CD8-positive, alpha-beta memory T cell (primary cell): ENCODE measurements at regions not wholly inside any gene's neighbourhood (a gene's known extent, or its start where the extent isn't known, plus 50 kb on each side); places are given as distances from the start of the nearest gene placed in this dataset.
"Not testable (repeated sequence)": the region's sequence is repeated elsewhere in the genome, so short reads cannot be mapped to it uniquely, and the experiment has no call there.

ENCODE experiments used
- CTCF ChIA-PET: fragments of 350-600 bp; sonication (Branson Sonifier 250); formaldehyde crosslinking; loops from one replicate; lab custom pipeline; 2021; ENCODE audit warnings: antibody characterized with exemption; lab: Charles Lee
- POLR2A ChIA-PET: fragments of 350-600 bp; sonication (Branson Sonifier 250); formaldehyde crosslinking; loops from one replicate; lab custom pipeline; 2021; ENCODE audit warnings: antibody characterized with exemption; lab: Charles Lee
- DNase-seq, 5 donors: peaks; one replicate each; pipeline versions ENCODE4 v3.0.0 to v3.0.0-alpha.2; 2020 to 2022; ENCODE audit warnings: mixed read lengths in 1 of 5
- H3K27ac ChIP-seq: one replicate; pipeline ENCODE4 v1.7.0; 2013; ENCODE audit warnings: low read depth, mild to moderate bottlenecking, low read length, moderate library complexity
- H3K27me3 ChIP-seq: 2 replicates; pipeline ENCODE4 v1.7.0; 2013; ENCODE audit warnings: low read length, mild to moderate bottlenecking; ENCODE audit not compliant: insufficient read depth, poor library complexity, severe bottlenecking
- H3K36me3 ChIP-seq: 2 replicates; pipeline ENCODE4 v1.7.0; 2013; ENCODE audit warnings: mild to moderate bottlenecking, low read length, moderate library complexity; ENCODE audit not compliant: insufficient read depth
- H3K4me1 ChIP-seq: 2 replicates; pipeline ENCODE4 v1.7.0; 2013; ENCODE audit warnings: mild to moderate bottlenecking, low read length, moderate library complexity; ENCODE audit not compliant: insufficient read depth
- H3K4me3 ChIP-seq: 2 replicates; pipeline ENCODE4 v1.7.0; 2013; ENCODE audit warnings: mild to moderate bottlenecking, low read length
- H3K9me3 ChIP-seq: 2 replicates; pipeline ENCODE4 v1.7.0; 2013; ENCODE audit warnings: mild to moderate bottlenecking, low read length
- H3K27ac Mint-ChIP-seq, 8 donors: one replicate each; pipeline ENCODE4 v1.8.0; 2020 to 2021; ENCODE audit warnings: mixed read lengths in 8 of 8, mild to moderate bottlenecking in 6 of 8, inconsistent platforms in 3 of 8, moderate library complexity in 3 of 8
- H3K27me3 Mint-ChIP-seq, 2 donors: one replicate each; pipeline ENCODE4 v1.8.0; 2020 to 2021; ENCODE audit warnings: mixed read lengths in 2 of 2, mild to moderate bottlenecking in 1 of 2, moderate library complexity in 1 of 2
- H3K36me3 Mint-ChIP-seq, 3 donors: one replicate each; pipeline ENCODE4 v1.8.0; 2020 to 2021; ENCODE audit warnings: mixed read lengths in 3 of 3, inconsistent platforms in 1 of 3, mild to moderate bottlenecking in 1 of 3
- H3K4me1 Mint-ChIP-seq, 3 donors: one replicate each; pipeline ENCODE4 v1.8.0; 2020 to 2021; ENCODE audit warnings: mixed read lengths in 3 of 3, inconsistent platforms in 1 of 3, mild to moderate bottlenecking in 1 of 3
- H3K4me3 Mint-ChIP-seq, 7 donors: one replicate each; pipeline ENCODE4 v1.8.0; 2020 to 2021; ENCODE audit warnings: mixed read lengths in 7 of 7, mild to moderate bottlenecking in 6 of 7, moderate library complexity in 4 of 7, inconsistent platforms in 2 of 7
- H3K9me3 Mint-ChIP-seq, 5 donors: one replicate each; pipeline ENCODE4 v1.8.0; 2020 to 2022; ENCODE audit warnings: mixed read lengths in 5 of 5, mild to moderate bottlenecking in 3 of 5, moderate library complexity in 2 of 5, inconsistent platforms in 1 of 5

DNA sequence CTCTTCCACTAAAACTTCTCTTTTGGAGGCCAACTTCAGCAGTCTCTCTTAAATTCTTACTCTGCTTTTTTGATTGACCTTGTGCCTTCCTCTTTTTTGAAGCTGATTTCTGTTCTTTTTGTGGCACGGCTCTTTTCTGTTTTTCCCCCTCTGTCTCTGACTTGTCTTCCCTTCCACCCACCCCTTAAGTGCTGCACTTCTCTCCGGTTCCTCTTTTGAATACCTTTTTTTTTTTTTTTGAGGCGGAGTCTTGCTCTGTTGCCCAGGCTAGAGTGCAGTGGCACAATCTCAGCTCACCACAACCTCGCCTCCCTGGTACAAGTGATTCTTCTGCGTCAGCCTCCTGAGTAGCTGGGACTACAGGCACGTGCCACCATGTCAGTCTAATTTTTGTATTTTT lies 211.9 kb downstream of the BLID start:
- ChIA-PET POLR2A (no interaction called here), CTCF (no interaction called here)
- Histone ChIP-seq H3K9me3 (no peaks in the 10 kb centered on the region), H3K27ac (no peak overlapping the region), H3K27me3 (no peaks in the 10 kb centered on the region), H3K4me3 (no peak overlapping the region), H3K36me3 (no peaks in the 10 kb centered on the region), H3K4me1 (no peaks in the 10 kb centered on the region)
- peaks cover 0 to 10% of the 10 kb centered on the region in 2 donors for H3K27me3 Mint-ChIP-seq
- no peak overlapping the region for H3K27ac Mint-ChIP-seq
- H3K4me1 Mint-ChIP-seq, result peaks cover 5 to 11% (median 6%) of the 10 kb centered on the region in 3 donors
- no peak for DNase-seq
- peaks cover 0 to 15% (median 4%) of the 10 kb centered on the region in 5 donors for H3K9me3 Mint-ChIP-seq
- H3K36me3 Mint-ChIP-seq, result no peaks in the 10 kb centered on the region
- H3K4me3 Mint-ChIP-seq, result no peak overlapping the region

DNA sequence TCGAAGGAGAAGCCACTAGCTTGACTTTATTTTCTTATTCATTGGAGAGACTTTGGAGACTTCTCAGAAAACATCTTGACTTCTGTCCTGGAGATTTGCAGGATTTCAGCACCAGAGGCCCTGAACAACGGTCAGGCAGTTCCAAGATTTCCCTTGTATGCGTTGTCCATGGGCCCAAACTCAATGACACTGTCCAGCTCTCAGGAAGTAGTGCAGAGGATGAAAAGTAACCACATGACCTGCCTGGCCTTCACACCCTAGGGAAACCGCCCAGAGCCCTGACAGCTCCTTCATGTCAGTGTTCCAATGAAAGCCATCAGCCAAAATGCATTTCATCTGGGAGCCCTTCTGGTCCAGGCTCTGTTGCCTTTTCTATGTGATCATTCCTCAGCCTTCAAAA lies 214.1 kb downstream of the BLID start:
- no peak overlapping the region for H3K4me3 Mint-ChIP-seq
- H3K4me1 Mint-ChIP-seq, result peaks cover 0 to 2% (median 0%) of the 10 kb centered on the region in 3 donors
- DNase-seq, result no peak
- peaks cover 0 to 20% (median 3%) of the 10 kb centered on the region in 5 donors for H3K9me3 Mint-ChIP-seq
- no peak overlapping the region for H3K27ac ChIP-seq
- H3K27ac Mint-ChIP-seq, result no peak overlapping the region
- ChIA-PET CTCF (no interaction called here), POLR2A (no interaction called here)
- no peaks in the 10 kb centered on the region for H3K4me1 ChIP-seq
- peaks cover 0 to 10% of the 10 kb centered on the region in 2 donors for H3K27me3 Mint-ChIP-seq
- H3K36me3 ChIP-seq, result no peaks in the 10 kb centered on the region
- H3K9me3 ChIP-seq, result no peaks in the 10 kb centered on the region
- H3K36me3 Mint-ChIP-seq, result no peaks in the 10 kb centered on the region
- H3K27me3 ChIP-seq, result no peaks in the 10 kb centered on the region
- no peak overlapping the region for H3K4me3 ChIP-seq

DNA sequence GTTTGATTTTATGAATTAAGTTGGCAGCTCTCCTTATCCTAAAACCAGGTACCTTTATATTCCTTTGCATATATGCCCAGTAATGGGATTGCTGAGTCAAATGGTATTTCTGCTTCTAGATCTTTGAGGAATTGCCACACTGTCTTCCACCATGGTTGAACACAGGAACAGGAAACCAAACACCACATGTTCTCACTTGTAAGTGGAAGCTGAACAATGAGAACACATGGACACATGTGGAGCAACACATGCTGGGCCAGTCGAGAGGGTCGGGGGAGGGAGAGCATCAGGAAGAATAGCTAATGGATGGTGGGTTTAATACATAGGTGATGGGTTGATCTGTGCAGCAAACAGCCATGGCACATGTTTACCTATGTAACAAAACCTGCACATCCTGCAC lies 214.6 kb downstream of the BLID start:
- H3K27ac Mint-ChIP-seq, H3K27me3 Mint-ChIP-seq, H3K27me3 ChIP-seq, CTCF ChIA-PET, DNase-seq, H3K36me3 Mint-ChIP-seq, H3K4me1 Mint-ChIP-seq, H3K27ac ChIP-seq, H3K9me3 ChIP-seq, POLR2A ChIA-PET, H3K36me3 ChIP-seq, H3K4me3 Mint-ChIP-seq, H3K4me3 ChIP-seq, H3K4me1 ChIP-seq: not testable (repeated sequence)
- H3K9me3 Mint-ChIP-seq, result peaks cover 0 to 20% (median 3%) of the 10 kb centered on the region in 5 donors

DNA sequence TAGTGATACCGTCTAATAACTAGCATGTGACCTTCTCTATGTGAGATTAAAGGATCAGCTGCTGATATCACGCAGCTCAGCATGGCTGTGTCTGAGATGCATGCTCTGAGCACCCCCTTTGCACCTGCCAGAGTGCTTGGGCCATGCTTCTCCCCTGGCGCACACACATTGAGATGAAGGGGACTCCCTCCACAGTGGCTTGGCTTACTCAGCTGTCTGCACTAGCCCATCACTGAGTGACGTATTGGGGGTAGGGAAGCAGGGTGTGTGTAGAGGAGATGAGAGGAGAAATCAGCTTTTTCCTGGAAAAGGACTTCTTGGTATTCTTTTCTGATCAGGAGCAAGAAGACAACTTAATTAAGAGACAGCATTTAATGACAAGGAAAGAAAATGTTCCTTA lies 216.5 kb downstream of the BLID start:
- CTCF ChIA-PET, result no interaction called here
- Histone ChIP-seq H3K27ac (no peak overlapping the region), H3K4me1 (no peaks in the 10 kb centered on the region), H3K9me3 (no peaks in the 10 kb centered on the region), H3K27me3 (no peaks in the 10 kb centered on the region), H3K4me3 (no peak overlapping the region), H3K36me3 (no peaks in the 10 kb centered on the region)
- Mint-ChIP-seq H3K9me3 (peaks cover 0 to 12% (median 0%) of the 10 kb centered on the region in 5 donors), H3K27me3 (peaks cover 0 to 8% of the 10 kb centered on the region in 2 donors), H3K27ac (no peak overlapping the region), H3K4me1 (no peaks in the 10 kb centered on the region), H3K4me3 (no peak overlapping the region), H3K36me3 (no peaks in the 10 kb centered on the region)
- no peak for DNase-seq
- POLR2A ChIA-PET, result no interaction called here

DNA sequence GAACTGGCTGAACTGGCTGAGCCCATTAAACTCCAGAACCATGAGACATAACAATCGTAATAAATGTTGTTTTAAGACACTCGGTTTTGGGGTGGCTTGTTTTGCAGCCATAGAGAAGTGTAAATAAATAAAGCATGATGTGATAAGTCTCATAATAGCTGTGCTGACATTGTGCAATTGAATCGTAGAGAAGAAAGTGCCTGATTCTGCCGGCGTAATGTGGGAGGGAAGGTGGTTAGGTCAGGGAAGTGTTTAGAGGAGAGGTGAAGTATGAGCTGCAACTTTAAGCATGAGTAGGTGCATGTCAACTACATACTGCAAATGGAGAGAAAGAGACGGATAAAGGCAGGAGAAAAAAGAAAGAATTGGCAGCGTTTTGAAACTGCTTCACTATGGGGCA lies 217.1 kb downstream of the BLID start:
- CTCF ChIA-PET, result no interaction called here

DNA sequence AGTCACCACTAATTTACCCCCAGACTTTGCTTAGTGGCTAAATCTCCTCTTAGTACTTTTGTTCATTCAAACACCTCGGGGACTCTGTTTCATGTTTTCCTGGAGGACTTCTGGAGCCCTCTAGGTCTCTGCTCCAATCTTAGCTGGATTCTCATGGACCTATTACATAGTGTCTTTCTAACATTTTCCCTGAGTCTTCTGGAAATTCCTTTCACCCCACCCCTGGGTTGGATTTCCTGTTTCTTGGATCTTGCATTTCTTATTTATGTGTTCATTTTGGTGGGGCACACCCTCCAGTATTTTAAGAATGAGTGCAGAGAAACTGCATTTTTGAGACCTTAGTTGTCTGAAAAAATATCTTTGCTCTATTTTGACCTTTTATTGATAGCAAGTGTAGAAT lies 220.1 kb downstream of the BLID start:
- POLR2A ChIA-PET, result no interaction called here
- no peak overlapping the region for H3K27ac Mint-ChIP-seq
- peaks cover 0 to 5% of the 10 kb centered on the region in 2 donors for H3K27me3 Mint-ChIP-seq
- H3K36me3 Mint-ChIP-seq, result no peaks in the 10 kb centered on the region
- no peaks in the 10 kb centered on the region for H3K4me1 Mint-ChIP-seq
- no peak overlapping the region for H3K4me3 ChIP-seq
- H3K27me3 ChIP-seq, result no peaks in the 10 kb centered on the region
- DNase-seq, result no peak
- no peak overlapping the region for H3K4me3 Mint-ChIP-seq
- H3K9me3 ChIP-seq, result no peaks in the 10 kb centered on the region
- no peaks in the 10 kb centered on the region for H3K36me3 ChIP-seq
- H3K9me3 Mint-ChIP-seq, result peaks cover 0 to 9% (median 0%) of the 10 kb centered on the region in 5 donors
- CTCF ChIA-PET, result no interaction called here
- H3K4me1 ChIP-seq, result no peaks in the 10 kb centered on the region
- H3K27ac ChIP-seq, result no peak overlapping the region

More for the DNA sequence above, 217.1 kb downstream of the BLID start:
- Histone ChIP-seq H3K36me3 (no peaks in the 10 kb centered on the region), H3K27me3 (no peaks in the 10 kb centered on the region), H3K9me3 (no peaks in the 10 kb centered on the region), H3K4me1 (no peaks in the 10 kb centered on the region), H3K4me3 (no peak overlapping the region), H3K27ac (no peak overlapping the region)
- peaks cover 0 to 12% (median 0%) of the 10 kb centered on the region in 5 donors for H3K9me3 Mint-ChIP-seq
- POLR2A ChIA-PET, result no interaction called here
- no peaks in the 10 kb centered on the region for H3K4me1 Mint-ChIP-seq
- no peak overlapping the region for H3K4me3 Mint-ChIP-seq
- H3K36me3 Mint-ChIP-seq, result no peaks in the 10 kb centered on the region
- no peak for DNase-seq
- H3K27me3 Mint-ChIP-seq, result peaks cover 0 to 6% of the 10 kb centered on the region in 2 donors
- H3K27ac Mint-ChIP-seq, result no peak overlapping the region

DNA sequence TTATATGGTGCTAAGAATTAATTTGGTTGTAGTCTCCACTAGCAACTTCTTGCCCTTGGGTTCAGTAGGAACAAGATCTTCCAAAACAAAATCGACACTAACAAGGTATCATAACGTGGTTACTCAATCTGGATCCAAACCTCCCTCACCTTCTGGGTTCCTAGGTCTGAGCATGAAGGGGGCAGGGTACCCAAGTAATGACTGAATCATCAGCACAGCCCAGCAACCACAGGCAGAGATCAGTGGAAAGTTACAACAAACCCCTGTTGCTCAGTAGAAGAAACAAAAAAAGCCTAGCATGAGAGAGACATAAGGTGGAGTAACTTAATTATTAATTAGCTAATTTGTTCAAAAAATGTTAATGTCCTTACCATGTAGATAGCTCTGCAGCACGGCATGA lies 221.4 kb downstream of the BLID start:
- ChIA-PET POLR2A (no interaction called here), CTCF (no interaction called here)
- Mint-ChIP-seq H3K4me3 (no peak overlapping the region), H3K4me1 (no peaks in the 10 kb centered on the region), H3K9me3 (peaks cover 0 to 7% (median 0%) of the 10 kb centered on the region in 5 donors), H3K27me3 (peaks cover 0 to 3% of the 10 kb centered on the region in 2 donors), H3K27ac (no peak overlapping the region), H3K36me3 (no peaks in the 10 kb centered on the region)
- DNase-seq, result no peak
- H3K36me3 ChIP-seq, result no peaks in the 10 kb centered on the region
- no peaks in the 10 kb centered on the region for H3K9me3 ChIP-seq
- no peaks in the 10 kb centered on the region for H3K4me1 ChIP-seq
- H3K27me3 ChIP-seq, result no peaks in the 10 kb centered on the region
- no peak overlapping the region for H3K27ac ChIP-seq
- H3K4me3 ChIP-seq, result no peak overlapping the region

DNA sequence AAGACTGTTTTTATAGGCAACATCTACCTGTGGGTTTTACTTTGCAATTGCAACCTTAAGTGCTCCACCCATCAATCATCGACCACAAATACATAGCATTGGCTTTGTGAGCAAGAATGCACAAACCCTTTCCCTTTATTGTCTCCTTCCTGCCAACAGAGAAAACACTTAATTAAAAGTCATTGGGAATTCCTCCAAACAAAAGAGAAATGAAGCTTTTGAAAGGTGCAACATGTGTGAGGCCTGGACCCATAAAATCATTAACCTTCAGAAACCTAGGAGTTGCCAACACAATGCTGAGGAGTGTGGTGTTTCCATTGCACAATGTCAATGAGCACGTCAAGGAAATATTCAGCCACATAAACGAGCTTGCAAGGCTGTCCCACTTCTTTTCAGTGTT lies 223.2 kb downstream of the BLID start:
- no peak overlapping the region for H3K27ac Mint-ChIP-seq
- H3K27me3 ChIP-seq, result no peaks in the 10 kb centered on the region
- no peaks in the 10 kb centered on the region for H3K4me1 Mint-ChIP-seq
- peaks cover 0 to 3% of the 10 kb centered on the region in 2 donors for H3K27me3 Mint-ChIP-seq
- H3K9me3 ChIP-seq, result no peaks in the 10 kb centered on the region
- H3K36me3 Mint-ChIP-seq, result no peaks in the 10 kb centered on the region
- H3K27ac ChIP-seq, result no peak overlapping the region
- H3K36me3 ChIP-seq, result no peaks in the 10 kb centered on the region
- ChIA-PET POLR2A (no interaction called here), CTCF (interaction anchor here (0.6 kb wide), 1 partner anchor 45 kb away, joined by 3 read pairs; no protein-coding TSS in a partner anchor)
- DNase-seq, result no peak
- H3K4me3 ChIP-seq, result no peak overlapping the region
- H3K4me3 Mint-ChIP-seq, result no peak overlapping the region
- no peaks in the 10 kb centered on the region for H3K4me1 ChIP-seq
- H3K9me3 Mint-ChIP-seq, result peaks cover 0 to 3% (median 0%) of the 10 kb centered on the region in 5 donors
